HG03354 (cell line): ENCODE measurements at regions not wholly inside any gene's neighbourhood (a gene's known extent, or its start where the extent isn't known, plus 50 kb on each side); places are given as distances from the start of the nearest gene placed in this dataset.
"Not testable (repeated sequence)": the region's sequence is repeated elsewhere in the genome, so short reads cannot be mapped to it uniquely, and the experiment has no call there.

Source experiments
- ATAC-seq: cut with Tn5 transposase; IDR thresholded peaks from one replicate; pipeline ENCODE4 v1.9.1; 2021; ENCODE audit warnings: mild to moderate bottlenecking; ENCODE audit not compliant: unreplicated experiment, poor library complexity, severe bottlenecking

DNA sequence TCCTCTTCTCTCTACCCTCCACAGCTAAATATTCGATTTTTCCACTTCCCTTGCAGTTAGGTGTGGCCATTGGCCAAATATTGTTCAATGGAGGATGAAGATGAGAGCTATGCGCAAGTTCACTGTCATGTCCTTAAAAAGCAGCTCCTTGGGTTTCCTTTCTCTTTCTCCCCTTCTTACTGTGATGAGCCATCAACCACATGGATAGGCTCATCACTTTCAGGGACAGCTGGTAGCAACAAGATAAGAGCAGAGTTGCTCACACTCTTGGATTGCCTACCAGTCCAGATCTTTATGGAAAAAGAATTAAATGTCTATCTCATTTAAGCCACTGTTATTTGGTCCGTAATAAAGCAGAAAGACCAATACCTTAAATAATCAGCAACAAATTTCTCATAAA is 377.0 kb downstream of the DDX10 start:
- no peak for ATAC-seq

DNA sequence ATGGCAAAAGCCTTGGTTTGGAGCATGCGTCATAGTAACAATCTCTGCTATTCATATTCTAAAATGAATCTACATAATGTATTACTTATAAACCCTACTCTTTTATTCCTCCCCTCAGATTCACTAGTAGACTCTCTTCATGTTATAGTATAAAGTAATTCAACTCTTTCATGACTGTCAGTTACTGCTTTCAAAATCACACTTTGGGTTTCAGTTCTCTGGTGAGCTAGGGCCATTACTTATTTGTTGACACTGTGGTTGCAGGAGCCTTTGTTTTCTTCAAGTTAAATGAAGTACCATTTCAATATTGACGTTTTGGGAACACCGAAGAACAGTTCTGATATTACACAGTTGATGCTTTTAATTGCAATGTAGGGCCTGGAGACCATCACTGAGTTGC is 378.4 kb downstream of the DDX10 start:
- no peak for ATAC-seq

DNA sequence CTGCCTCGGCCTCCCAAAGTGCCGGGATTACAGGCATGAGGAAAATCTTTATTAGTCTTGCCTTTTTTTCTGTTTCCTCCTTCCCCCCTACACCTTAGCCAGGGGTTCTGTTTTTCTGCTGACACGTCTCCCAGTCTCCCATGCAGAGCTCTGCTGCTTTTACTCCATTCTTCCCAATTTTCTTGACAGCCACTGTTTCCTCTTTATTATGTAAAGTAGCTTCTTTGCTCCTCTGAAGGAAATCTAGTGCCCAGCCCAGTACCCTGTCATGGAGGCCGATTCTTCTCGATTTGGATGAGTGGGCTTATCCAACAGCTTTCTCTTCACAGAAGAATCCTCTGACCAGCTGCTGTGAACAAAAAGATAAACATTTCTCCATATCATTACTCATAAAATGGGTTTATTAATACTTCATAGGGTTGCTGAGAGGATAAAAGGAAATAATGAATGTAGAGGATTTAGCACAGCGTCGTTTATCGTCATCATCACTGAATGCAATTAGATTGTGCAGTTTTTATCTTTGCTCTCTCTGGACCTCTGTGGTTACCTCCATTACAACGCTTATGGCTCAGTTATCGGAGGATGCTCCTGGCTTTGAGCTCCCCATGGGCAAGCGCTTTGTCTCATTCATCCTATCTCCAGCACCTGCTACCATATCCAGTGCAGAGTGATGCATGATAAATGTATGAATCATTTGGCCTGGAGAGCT is 375.6 kb upstream of the C11orf87 start:
- ATAC-seq = no peak

DNA sequence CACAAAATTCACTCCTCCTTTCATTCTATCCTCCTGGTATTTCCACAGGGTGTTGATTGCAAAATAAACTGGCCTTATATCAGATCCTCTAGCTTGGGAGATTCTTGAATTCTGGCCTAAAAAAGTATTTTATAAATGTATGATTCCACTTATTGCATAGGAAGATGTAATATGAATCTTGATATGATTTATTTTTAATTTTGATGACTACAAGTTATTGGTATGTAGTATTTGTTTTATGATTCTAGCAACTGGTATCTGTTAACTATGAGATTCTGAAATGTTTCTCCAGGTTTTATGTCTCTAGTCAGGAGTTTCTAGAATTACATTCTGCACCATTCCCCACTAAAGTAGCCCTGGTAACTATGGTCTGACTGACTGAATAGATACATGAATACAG is 373.9 kb upstream of the C11orf87 start:
- ATAC-seq = no peak

DNA sequence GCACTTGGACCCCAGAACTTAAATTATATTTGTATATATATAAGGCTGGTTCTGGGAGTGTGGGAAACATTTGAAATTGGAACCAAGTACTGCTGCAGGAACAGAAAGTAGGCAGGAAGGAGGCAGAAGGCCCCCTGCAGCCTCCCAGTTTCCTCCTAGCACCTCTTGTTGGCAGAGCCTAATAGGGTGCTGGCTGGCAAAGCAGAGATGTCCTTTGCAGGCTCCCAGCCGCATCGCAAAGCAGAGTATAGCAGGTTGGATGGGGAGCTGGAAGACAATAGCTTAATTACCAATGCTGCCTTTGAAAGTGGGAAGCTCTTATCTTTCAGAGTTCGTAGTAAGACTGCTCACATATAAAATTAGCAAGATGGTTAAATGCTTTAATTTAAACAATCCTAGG is 370.8 kb upstream of the C11orf87 start:
- ATAC-seq = no peak

DNA sequence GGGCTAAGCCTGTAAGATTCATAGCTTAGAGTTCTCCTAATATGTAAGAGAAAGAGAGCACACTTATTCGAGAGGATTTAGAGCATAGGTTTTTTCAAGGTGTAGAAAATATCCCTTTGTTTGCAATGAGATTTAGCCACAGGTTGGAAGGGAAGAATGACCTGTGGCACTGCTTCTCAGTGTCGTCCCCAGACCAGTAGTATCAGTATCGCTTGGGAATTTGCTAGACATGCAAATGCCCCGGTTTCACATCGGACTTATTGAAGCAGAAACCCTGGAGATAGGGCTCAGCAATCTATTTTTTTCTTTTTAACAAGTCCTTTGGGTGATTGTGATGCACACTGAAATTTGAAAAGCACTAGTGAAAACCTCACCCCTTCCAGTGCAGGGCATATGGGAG is 362.6 kb upstream of the C11orf87 start:
- no peak for ATAC-seq

DNA sequence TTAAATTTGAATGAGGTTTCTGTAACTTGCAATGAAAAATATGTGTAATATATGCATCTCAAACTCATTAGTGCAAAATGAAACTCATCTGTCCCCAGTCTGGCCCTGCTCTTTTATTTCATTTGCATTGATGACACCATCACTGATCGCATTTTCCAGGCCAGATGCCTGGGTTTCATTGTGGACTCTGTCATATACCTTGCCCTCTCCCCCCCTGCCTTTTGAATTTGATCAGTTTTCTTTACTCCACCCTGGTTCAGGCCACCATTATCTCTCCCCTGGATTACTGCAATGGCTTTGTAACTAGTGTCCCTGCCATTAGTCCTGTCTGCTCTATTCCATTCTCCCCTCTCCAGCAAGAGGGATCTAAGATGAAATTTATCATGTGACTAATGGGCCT is 360.6 kb upstream of the C11orf87 start:
- ATAC-seq = no peak

DNA sequence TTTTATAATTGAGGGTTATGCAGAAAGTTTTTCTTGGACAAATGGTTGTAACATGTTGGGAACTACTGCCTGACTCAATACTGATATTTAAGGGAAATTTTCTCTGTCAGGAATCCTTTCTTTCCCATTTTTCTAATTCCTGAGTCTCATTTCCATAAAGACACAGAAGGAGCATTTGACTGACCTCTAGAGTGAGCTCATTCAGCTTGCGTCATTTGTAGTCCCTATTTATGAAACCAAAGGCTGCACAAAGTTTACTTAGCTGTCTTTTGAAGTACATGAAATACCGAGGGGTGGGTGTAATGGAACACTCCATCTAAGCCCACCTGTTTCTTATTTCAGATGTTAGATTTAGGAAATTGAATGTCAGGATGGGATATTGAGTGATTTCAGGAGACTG is 359.5 kb upstream of the C11orf87 start:
- no peak for ATAC-seq

DNA sequence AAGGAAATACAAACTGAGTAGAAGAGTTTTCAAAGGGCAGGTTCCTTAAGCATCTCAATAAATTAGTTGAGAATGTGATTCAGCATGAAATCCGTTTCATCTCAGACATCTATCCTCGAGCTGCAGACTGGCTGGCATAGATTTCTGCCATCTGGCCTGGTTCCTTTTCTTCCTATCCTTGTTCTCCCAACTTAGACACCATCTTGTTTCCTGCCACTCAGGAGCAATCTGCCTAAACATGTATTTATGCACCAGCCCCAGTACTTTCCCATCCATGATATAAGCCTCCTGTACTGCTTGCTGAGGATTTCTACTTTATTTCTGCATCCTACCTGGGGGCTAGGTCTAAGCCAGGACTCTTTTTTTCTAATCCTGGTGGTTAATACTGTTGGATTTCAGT is 359.1 kb upstream of the C11orf87 start:
- ATAC-seq = no peak

DNA sequence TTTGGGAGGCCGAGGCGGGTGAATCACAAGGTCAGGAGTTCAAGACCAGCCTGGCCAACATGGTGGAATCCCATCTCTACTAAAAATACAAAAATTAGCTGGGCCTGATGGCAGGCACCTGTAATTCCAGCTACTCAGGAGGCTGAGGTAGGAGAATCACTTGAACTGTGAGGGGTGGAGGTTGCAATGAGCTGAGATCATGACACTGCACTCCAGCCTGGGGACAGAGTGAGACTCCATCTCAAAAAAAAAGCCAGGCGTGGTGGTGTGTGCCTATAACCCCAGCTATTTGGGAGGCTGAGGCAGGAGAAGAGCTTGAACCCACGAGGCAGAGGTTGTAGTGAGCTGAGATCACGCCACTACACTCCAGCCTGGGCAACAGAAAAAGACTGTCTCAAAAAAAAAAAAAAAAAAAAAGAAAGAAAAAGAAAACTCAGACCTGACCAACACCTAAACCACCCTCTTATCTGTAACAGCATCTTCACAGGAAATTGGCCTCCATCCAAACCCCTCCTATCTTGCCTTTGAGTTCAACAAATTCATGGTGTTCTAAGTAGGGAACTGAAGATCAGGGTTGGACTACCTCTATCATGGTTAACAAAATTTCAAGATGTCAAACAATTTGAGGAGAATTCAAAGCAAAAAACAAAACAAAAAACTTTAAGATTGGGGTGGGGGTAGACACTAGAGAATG is 357.2 kb upstream of the C11orf87 start:
- not testable (repeated sequence) for ATAC-seq

DNA sequence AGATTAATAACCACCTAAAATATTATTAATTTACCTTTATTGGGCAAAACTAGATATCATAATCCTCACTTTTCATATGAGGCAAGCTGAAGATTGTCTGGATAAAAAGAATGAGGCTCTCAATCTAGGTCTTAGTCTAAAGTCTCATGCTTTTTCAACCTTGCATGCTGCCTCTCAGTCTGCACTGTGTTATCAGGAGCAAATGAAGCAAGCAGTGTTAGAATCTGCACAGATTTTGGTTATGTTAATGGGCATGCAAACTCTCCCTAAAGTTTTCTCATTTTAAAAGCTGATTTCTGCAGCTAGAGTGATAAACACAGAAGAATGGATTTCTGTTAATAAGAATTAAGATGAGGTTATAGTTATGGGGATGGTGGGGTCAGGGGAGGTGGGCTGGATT is 350.7 kb upstream of the C11orf87 start:
- ATAC-seq = no peak

DNA sequence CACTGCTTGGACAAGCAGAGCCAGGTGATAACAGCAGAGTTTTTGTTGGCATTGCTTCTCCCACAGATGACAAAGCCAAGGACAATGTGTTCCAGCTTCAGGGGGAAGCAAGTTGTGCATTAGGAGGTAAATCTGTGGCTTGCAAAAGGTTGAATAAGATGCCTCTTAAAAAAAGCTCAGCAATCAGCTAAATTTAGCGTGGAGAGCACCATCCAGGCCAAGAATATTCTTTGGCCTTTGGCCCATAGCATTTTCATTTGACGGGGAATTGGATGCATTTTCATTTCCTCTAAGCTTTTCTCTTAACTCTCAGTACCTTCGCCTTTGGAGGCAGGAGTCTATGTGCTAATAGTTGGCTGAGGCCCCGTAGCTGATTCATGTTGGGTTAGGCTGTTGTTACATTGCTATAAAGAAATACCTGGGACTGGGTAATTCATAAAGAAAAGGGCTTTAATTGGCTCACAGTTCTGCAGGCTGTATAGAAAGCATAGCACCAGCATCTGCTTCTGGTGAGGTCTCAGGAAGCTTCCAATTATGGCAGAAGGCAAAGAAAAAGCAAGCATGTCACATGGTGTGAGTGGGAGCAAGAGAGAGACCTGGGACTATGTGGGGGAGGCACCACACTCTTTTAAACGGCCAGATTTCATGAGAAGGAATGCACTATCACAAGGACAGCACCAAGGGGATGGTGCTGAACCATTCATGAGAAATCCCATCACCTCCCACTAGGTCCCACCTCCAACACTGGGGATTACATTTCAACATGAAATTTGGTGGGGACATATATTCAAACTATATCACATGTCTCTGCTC is 350.1 kb upstream of the C11orf87 start:
- ATAC-seq = no peak

DNA sequence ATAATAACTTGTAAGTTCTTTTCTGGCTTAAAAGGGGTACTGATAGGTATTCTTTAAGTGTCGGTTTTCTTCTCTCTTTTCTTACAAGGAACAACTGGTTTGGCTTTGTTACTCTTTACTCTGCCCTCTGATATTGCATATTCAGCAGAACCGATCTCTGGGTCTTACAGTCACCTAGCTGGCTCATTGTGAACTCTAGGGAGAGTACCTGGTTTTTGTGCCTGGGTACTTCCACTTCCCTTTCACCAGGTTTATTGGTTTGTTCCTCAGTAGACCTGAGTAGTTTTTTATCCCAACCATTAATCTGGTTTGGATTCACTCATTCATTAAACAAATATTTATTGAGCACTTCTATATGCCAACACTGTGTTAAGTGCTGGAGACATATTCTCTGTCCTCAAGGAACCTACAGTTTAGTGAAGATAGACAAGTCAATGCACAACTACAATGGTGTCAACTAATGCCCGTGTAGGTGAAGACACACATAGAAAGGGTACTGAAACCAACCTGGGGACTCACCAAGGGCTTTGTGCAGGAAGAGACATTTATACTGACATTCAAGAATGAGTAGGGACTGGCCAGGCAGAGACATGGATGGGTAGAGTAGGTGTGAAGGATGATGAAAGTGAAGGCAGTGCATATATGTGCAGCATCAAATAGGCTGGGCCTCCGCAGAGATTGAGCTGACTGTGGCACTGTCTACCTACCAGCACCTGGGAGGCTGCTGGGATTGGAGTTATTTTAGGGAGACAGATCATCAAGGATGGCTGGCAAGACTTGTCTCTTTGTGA is 348.8 kb upstream of the C11orf87 start:
- ATAC-seq = no peak

DNA sequence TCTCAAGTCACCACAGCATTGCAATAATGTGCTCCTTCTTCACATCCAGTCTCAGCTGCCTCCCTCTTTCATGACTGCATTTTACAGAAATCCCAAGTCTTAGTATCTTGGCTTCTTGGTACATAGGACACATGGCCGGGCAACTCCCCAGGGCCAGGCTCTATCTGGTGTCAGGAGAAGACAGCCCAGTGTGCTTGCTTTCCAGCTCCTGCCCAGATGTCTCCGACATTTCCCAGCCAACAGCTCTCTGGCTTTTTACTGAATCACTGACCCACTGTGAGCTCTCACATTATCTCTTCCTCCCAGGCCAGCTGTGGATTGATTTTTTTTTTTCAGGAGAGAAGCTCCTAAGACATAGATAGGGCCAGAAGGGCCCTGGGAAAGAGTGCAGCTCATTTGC is 346.0 kb upstream of the C11orf87 start:
- ATAC-seq = no peak

DNA sequence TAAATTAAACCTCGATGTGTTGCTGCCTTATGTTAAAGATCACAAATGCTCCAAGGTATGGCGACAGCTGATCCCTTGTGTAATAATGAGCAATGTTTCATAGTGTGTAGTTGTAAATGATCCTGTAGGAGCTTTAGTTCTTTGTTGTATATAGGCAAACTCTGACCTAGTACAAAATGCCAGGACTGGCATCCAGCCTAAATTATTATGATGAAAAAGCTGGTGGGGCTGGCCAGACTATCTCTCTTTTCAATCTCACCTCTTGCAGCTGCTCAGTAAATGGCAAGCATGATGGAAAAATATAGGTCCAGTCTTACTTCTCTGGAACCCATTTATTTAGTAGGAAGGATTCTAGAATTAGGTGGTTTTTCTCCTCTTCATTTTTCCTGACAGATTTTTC is 345.1 kb upstream of the C11orf87 start:
- no peak for ATAC-seq

DNA sequence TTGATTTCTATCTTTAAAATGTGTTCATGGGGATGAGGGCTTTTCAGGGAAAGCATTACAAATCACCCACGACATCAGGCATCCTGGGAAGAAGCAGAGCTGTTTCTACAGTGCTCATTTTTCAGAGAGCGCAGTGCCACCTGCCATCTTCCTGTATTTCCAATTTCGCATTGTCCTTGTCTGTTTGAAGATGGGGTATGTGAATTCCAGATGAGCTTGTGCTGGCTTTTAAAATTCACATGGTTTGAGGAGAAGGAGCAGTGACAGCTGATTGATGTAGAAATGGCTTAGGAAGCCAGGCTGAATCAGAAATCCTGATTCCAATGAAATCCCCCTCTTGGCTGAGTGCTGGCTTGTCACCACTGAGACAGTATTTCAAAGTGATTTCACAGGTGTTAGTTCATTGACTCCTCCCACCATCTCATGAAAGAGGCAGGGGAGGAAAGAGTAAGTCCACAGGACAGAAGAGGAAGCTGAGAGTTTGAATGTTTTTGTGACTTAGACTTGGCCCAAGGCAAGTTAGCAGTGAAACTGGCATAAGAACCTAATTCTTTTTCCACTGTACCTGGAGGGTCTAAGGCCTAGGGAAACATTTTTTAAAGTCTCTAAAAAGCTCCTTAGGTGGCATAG is 344.6 kb upstream of the C11orf87 start:
- no peak for ATAC-seq

DNA sequence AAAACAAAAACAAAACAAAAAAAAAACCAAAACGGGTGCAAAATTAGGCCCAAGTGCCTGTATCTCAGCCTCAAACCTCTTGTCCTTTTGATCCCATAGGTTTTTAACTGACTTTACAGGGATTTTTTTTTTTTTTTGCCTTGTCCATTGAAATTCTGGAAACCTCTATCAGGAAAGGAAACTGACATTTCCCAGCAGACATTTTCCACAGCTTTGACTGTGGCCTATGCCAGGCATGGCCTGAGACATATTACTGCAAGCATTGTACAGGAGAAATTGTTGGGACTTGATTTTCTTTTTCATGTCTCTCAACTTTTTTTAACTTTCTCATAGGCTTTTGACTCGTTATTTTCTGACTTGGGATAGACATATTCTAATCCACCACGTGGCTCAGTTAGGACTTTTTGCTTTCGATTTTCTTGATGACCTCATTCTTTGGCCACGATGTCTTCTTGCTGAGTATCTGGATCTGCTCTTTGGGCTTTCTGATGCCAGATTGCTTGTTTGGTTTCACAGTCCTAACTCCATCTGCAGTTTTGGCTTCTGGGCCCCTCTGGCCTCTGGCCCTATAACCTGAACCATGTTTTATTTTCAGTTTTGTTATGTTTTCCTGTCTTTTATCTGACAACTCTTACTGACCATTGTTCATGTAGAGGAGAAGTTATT is 336.1 kb upstream of the C11orf87 start:
- ATAC-seq = no peak

DNA sequence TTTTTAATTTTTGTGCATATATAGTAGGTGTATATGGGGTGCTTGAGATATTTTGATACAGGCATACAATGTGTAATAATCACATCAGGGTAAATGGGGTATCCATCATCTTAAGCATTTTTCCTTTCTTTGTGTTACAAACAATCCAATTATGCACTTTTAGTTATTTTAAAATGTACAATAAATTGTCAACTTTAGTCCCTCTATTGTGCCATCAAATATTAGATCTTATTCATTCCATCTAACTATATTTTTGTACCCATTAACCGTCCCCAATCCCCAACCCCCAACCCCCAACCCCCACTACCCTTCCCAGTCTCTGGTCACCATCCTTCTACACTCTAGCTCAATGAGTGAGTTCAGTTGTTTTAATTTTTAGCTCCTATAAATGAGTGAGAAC is 335.1 kb upstream of the C11orf87 start:
- no peak for ATAC-seq

DNA sequence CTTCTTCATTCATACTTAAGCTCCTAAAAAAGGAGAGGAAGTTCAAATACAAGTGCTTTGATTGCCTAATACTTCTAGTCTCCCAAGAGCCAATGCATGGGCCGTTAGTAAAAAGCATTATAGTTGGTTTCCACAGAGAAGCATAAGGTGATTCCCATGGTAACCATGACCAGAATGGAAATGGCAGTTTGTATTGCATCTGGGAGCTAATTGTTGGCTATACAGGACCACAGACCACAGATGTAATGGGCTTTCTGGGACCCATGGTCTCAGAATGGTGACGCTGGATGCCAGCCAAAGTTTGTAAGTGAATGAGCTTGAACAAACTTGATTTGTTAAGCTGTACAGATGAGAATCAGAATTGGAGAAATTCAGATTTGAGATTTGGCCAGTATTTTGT is 333.9 kb upstream of the C11orf87 start:
- ATAC-seq = no peak
